Esophagus squamous epithelium (tissue), 4 donors: ENCODE measurements at regions not wholly inside any gene's neighbourhood (a gene's known extent, or its start where the extent isn't known, plus 50 kb on each side); places are given as distances from the start of the nearest gene placed in this dataset.

ENCODE experiments used
- POLR2A ChIP-seq, 4 donors: fragments of 450-650 bp; IDR thresholded peaks; one replicate each; pipeline ENCODE4 v1.6.1; 2017; ENCODE audit warnings: antibody characterized with exemption in 4 of 4, mild to moderate bottlenecking in 4 of 4, moderate library complexity in 3 of 4
- TF ChIP-seq, protein P1 (sequence below), 6 experiments: fragments of 450-650 bp in 4 of 6; fragments of 200-600 bp in 2 of 6; sonication (generic) in 2 of 6; IDR thresholded peaks; one replicate each; pipeline ENCODE4 v1.5.1; 2016 to 2019; ENCODE audit warnings: antibody characterized with exemption in 6 of 6, mild to moderate bottlenecking in 4 of 6, moderate library complexity in 4 of 6

DNA sequence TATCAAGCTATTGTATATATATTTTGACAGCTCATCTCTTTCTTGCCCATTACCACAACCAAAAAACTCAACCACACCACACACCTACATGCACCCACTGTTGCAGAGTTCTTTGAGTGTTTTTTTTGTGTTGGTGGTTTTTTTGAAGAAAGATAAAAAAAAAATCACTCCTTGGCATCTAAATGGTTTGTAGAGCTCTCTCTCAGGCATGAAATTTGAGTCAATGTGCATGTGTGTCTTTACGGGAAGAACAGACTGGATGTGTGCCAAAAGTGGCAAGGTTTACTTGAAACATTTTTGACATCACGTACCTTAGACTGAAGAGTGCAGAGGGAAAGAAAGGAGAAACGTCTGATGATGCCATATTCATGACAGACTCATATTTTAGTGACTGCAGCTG lies 154.2 kb downstream of the FHIP1A start:
- TF ChIP-seq, protein P1, sequence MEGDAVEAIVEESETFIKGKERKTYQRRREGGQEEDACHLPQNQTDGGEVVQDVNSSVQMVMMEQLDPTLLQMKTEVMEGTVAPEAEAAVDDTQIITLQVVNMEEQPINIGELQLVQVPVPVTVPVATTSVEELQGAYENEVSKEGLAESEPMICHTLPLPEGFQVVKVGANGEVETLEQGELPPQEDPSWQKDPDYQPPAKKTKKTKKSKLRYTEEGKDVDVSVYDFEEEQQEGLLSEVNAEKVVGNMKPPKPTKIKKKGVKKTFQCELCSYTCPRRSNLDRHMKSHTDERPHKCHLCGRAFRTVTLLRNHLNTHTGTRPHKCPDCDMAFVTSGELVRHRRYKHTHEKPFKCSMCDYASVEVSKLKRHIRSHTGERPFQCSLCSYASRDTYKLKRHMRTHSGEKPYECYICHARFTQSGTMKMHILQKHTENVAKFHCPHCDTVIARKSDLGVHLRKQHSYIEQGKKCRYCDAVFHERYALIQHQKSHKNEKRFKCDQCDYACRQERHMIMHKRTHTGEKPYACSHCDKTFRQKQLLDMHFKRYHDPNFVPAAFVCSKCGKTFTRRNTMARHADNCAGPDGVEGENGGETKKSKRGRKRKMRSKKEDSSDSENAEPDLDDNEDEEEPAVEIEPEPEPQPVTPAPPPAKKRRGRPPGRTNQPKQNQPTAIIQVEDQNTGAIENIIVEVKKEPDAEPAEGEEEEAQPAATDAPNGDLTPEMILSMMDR (IDR thresholded peaks at IDR 0.05) = no peak
- no peak for TF ChIP-seq POLR2A (IDR thresholded peaks at IDR 0.05)
